SK-N-SH treated with all-trans-retinoic acid at 6 μM for 48 hours (cell line): ENCODE measurements at regions not wholly inside any gene's neighbourhood (a gene's known extent, or its start where the extent isn't known, plus 50 kb on each side); places are given as distances from the start of the nearest gene placed in this dataset.

Source experiments
- GLIS3 ChIP-seq: fragments of 250-450 bp; sonication (Bioruptor Pico); IDR thresholded peaks from 2 replicates; pipeline ENCODE4 v1.5.0; 2020; ENCODE audit warnings: mild to moderate bottlenecking, moderate library complexity
- PPARA ChIP-seq: fragments of 250-450 bp; sonication (Bioruptor Pico); IDR thresholded peaks from 2 replicates; pipeline ENCODE4 v1.5.0; 2020; ENCODE audit warnings: mild to moderate bottlenecking, borderline replicate concordance
- RARB ChIP-seq: fragments of 250-450 bp; sonication (Bioruptor Pico); IDR thresholded peaks from 2 replicates; pipeline ENCODE4 v1.8.0; 2021; ENCODE audit warnings: mild to moderate bottlenecking, moderate library complexity
- SNAI2 ChIP-seq: fragments of 250-450 bp; sonication (Bioruptor Pico); IDR thresholded peaks from 2 replicates; pipeline ENCODE4 v1.5.0; 2020; ENCODE audit warnings: mild to moderate bottlenecking, moderate library complexity
- TCF4 ChIP-seq: fragments of 250-450 bp; sonication (Bioruptor Pico); IDR thresholded peaks from 2 replicates; pipeline ENCODE4 v1.8.0; 2021; ENCODE audit warnings: mild to moderate bottlenecking, moderate library complexity, borderline replicate concordance
- TOX ChIP-seq: fragments of 250-450 bp; sonication (Bioruptor Pico); IDR thresholded peaks from 2 replicates; pipeline ENCODE4 v1.8.0; 2021; ENCODE audit warnings: mild to moderate bottlenecking, moderate library complexity, borderline replicate concordance
- ZFP3 ChIP-seq: fragments of 250-450 bp; sonication (Bioruptor Pico); IDR thresholded peaks from 2 replicates; pipeline ENCODE4 v1.5.0; 2020; ENCODE audit warnings: mild to moderate bottlenecking, moderate library complexity
- ZFP30 ChIP-seq: fragments of 450-650 bp; formaldehyde crosslinking; IDR thresholded peaks from 2 replicates; pipeline ENCODE4 v1.5.0; 2022; ENCODE audit warnings: mild to moderate bottlenecking, moderate library complexity
- TF ChIP-seq, protein P1 (sequence below): fragments of 250-450 bp; sonication (Bioruptor Pico); IDR thresholded peaks from 2 replicates; pipeline ENCODE4 v1.8.0; 2020; ENCODE audit warnings: mild to moderate bottlenecking, moderate library complexity, borderline replicate concordance

DNA sequence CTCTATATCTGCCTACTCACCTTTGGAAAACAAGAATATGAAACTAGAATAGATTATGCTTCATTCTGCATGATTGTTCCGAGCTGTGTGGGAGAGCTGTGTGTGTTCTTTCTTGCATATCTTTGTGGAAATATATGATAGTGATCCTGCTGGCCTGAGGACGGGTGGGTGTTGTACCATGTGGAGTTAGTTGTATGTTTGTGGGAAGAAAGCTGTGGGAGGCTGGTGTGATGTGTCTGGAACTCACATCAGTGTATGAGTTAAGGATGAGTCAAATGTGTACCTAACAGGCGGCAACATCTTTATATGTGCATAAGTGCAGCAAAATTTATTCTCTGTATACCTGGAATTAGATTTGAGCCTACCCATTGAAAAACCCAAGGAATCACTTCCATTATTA, 208.1 kb upstream of the ADGRL3 start:
- no peak for TF ChIP-seq TOX (CRISPR knock-in tag)
- TF ChIP-seq TCF4 (CRISPR knock-in tag): no peak
- no peak for TF ChIP-seq ZFP30 (CRISPR knock-in tag)
- TF ChIP-seq, protein P1, sequence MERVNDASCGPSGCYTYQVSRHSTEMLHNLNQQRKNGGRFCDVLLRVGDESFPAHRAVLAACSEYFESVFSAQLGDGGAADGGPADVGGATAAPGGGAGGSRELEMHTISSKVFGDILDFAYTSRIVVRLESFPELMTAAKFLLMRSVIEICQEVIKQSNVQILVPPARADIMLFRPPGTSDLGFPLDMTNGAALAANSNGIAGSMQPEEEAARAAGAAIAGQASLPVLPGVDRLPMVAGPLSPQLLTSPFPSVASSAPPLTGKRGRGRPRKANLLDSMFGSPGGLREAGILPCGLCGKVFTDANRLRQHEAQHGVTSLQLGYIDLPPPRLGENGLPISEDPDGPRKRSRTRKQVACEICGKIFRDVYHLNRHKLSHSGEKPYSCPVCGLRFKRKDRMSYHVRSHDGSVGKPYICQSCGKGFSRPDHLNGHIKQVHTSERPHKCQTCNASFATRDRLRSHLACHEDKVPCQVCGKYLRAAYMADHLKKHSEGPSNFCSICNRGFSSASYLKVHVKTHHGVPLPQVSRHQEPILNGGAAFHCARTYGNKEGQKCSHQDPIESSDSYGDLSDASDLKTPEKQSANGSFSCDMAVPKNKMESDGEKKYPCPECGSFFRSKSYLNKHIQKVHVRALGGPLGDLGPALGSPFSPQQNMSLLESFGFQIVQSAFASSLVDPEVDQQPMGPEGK (CRISPR knock-in tag): no peak
- TF ChIP-seq PPARA: no peak
- TF ChIP-seq RARB (CRISPR knock-in tag): no peak
- no peak for TF ChIP-seq GLIS3 (CRISPR knock-in tag)
- no peak for TF ChIP-seq SNAI2 (CRISPR knock-in tag)
- no peak for TF ChIP-seq ZFP3 (CRISPR knock-in tag)
